Ishikawa (cell line): ENCODE measurements at regions not wholly inside any gene's neighbourhood (a gene's known extent, or its start where the extent isn't known, plus 50 kb on each side); places are given as distances from the start of the nearest gene placed in this dataset.

Source experiments
- CEBPB ChIP-seq: IDR thresholded peaks from 2 replicates; pipeline ENCODE4 v1.6.1; 2012
- CREB1 ChIP-seq: IDR thresholded peaks from 2 replicates; pipeline ENCODE4 v1.6.1; 2012; ENCODE audit warnings: low read depth
- EGR1 ChIP-seq: IDR thresholded peaks from 2 replicates; pipeline ENCODE4 v1.6.1; 2012
- EP300 ChIP-seq: IDR thresholded peaks from 2 replicates; pipeline ENCODE4 v1.6.1; 2012; ENCODE audit warnings: borderline replicate concordance
- FOXM1 ChIP-seq: IDR thresholded peaks from 2 replicates; pipeline ENCODE4 v1.6.1; 2012; ENCODE audit warnings: low read depth, borderline replicate concordance
- MAX ChIP-seq: IDR thresholded peaks from 2 replicates; pipeline ENCODE4 v1.6.1; 2012
- NFIC ChIP-seq: IDR thresholded peaks from 2 replicates; pipeline ENCODE4 v1.6.1; 2012
- RAD21 ChIP-seq: IDR thresholded peaks from 2 replicates; pipeline ENCODE4 v1.6.1; 2012; ENCODE audit warnings: low read depth
- REST ChIP-seq: IDR thresholded peaks from 2 replicates; pipeline ENCODE4 v1.6.1; 2012; ENCODE audit warnings: low read depth, mild to moderate bottlenecking
- TAF1 ChIP-seq: IDR thresholded peaks from 2 replicates; pipeline ENCODE4 v1.6.1; 2012; ENCODE audit warnings: low read depth, mild to moderate bottlenecking
- TCF12 ChIP-seq: IDR thresholded peaks from 2 replicates; pipeline ENCODE4 v1.6.1; 2012; ENCODE audit warnings: low read depth
- TEAD4 ChIP-seq: IDR thresholded peaks from 2 replicates; pipeline ENCODE4 v1.6.1; 2012
- USF1 ChIP-seq: IDR thresholded peaks from 2 replicates; pipeline ENCODE4 v1.6.1; 2012
- YY1 ChIP-seq: IDR thresholded peaks from 2 replicates; pipeline ENCODE4 v1.6.1; 2012; ENCODE audit warnings: low read depth
- ZBTB7A ChIP-seq: IDR thresholded peaks from 2 replicates; pipeline ENCODE4 v1.6.1; 2012; ENCODE audit warnings: low read depth

- no peak for TF ChIP-seq REST
- TF ChIP-seq MAX = no peak
- TF ChIP-seq TEAD4 = no peak
- no peak for TF ChIP-seq RAD21
- TF ChIP-seq CEBPB = no peak
- no peak for TF ChIP-seq USF1
- no peak for TF ChIP-seq TAF1
- no peak for TF ChIP-seq YY1
- TF ChIP-seq NFIC = no peak
- TF ChIP-seq CREB1 = no peak
- no peak for TF ChIP-seq EGR1
- TF ChIP-seq TCF12 = no peak
- no peak for TF ChIP-seq FOXM1
- TF ChIP-seq EP300 = no peak
- TF ChIP-seq ZBTB7A = no peak
Observed at GRCh38 chr15:77733579-77734300, 101.0 kb upstream of the LINGO1 start.

- no peak for TF ChIP-seq TEAD4
- TF ChIP-seq YY1 = no peak
- no peak for TF ChIP-seq TAF1
- TF ChIP-seq ZBTB7A = no peak
- no peak for TF ChIP-seq TCF12
- TF ChIP-seq FOXM1 = no peak
- no peak for TF ChIP-seq CEBPB
- no peak for TF ChIP-seq RAD21
- no peak for TF ChIP-seq MAX
- no peak for TF ChIP-seq EGR1
Observed at GRCh38 chr15:77732514-77733335, 100.0 kb upstream of the LINGO1 start.

GRCh38 chr15:77731945-77732344 lies 99.2 kb upstream of the LINGO1 start:
- TF ChIP-seq REST (no peak), YY1 (no peak), CEBPB (no peak), TCF12 (no peak), NFIC (no peak), TEAD4 (no peak), MAX (no peak), FOXM1 (no peak), CREB1 (no peak), EP300 (no peak), EGR1 (no peak), TAF1 (no peak)

GRCh38 chr15:77731067-77731466 lies 98.4 kb upstream of the LINGO1 start:
- TF ChIP-seq NFIC (no peak), USF1 (no peak), YY1 (no peak), EGR1 (no peak), ZBTB7A (no peak), RAD21 (no peak), TEAD4 (no peak), REST (no peak), TAF1 (no peak), EP300 (no peak)
